ENCODE measurements at regions not wholly inside any gene's neighbourhood (a gene's known extent, or its start where the extent isn't known, plus 50 kb on each side); places are given as distances from the start of the nearest gene placed in this dataset.

- CTCF ChIA-PET (ENCODE audit: low intra/inter-chr PET ratio) = no interaction called here
- no peak for DNase-seq (ENCODE audit: extremely low read depth in 1 of 4, low spot score in 3 of 4)
- no peak overlapping the region for H3K4me2 ChIP-seq (ENCODE audit: insufficient read depth, low read length)
- in situ Hi-C loops (cut with MboI) (no loop called here), intact Hi-C loops (cut with micrococcal nuclease) (no loop called here)
- no peaks in the 10 kb centered on the region for H3K36me3 ChIP-seq (ENCODE audit: control insufficient read depth, insufficient read depth, low read length)
- H3K9me3 ChIP-seq (replicated peaks; ENCODE audit: control insufficient read depth, insufficient read depth, low read depth, low read length) = 0 out of 2 replicates have a peak, but pooled peaks cover 2% of the 10 kb centered on the region
- POLR2A ChIA-PET = no interaction called here
- peaks cover 36 to 70% of the 10 kb centered on the region in 2 experiments for H3K27me3 ChIP-seq (ENCODE audit: control insufficient read depth in 2 of 2, insufficient read depth in 2 of 2, low read length in 2 of 2)
- no peaks in the 10 kb centered on the region for H3K9me1 ChIP-seq (ENCODE audit: control insufficient read depth, insufficient read depth, low read length)
- no peak for TF ChIP-seq ETS2 (tag; IDR thresholded peaks at IDR 0.05; ENCODE audit: borderline replicate concordance, poor library complexity, severe bottlenecking)
- TF ChIP-seq POU5F1 (IDR thresholded peaks at IDR 0.05; ENCODE audit: borderline replicate concordance, low read depth, low read length, partially characterized antibody) = no peak
- TF ChIP-seq NFE2 (IDR thresholded peaks at IDR 0.05; ENCODE audit: low read depth) = peak; percentile 27; the same call in 1 of the 2 replicates
- TF ChIP-seq KAT8 (IDR thresholded peaks at IDR 0.05; ENCODE audit: low read depth) = no peak
- peak; percentile 67 for TF ChIP-seq MAFG (tag; conservative IDR thresholded peaks at IDR 0.05)
- TF ChIP-seq C11orf30 (IDR thresholded peaks at IDR 0.05; ENCODE audit: low read depth) = peak; percentile 67; the same call in 1 of the 2 replicates
- TF ChIP-seq ZNF316 (IDR thresholded peaks at IDR 0.05) = peak; percentile 83
- TF ChIP-seq ZNF551 (CRISPR knock-in tag; IDR thresholded peaks at IDR 0.05) = no peak
- BruUV-seq (replicated peaks) = no TSS peak
- peaks cover 0 to 3% of the 10 kb centered on the region in 2 experiments; a peak in 1 of 5 replicates for H3K4me1 ChIP-seq (replicated peaks in 1 of 2; ENCODE audit: control insufficient read depth in 2 of 2, insufficient read depth in 2 of 2, low read length in 2 of 2)
- no peaks in the 10 kb centered on the region for H4K20me1 ChIP-seq (replicated peaks; ENCODE audit: control insufficient read depth, insufficient read depth, low read length)
- H3K27ac ChIP-seq (ENCODE audit: extremely low read depth, low read depth, low read length) = no peak overlapping the region
- no peak overlapping the region for H3K9ac ChIP-seq (ENCODE audit: insufficient read depth in 1 of 2, low read depth in 2 of 2, low read length in 2 of 2)
- H2AFZ ChIP-seq (ENCODE audit: low read depth, low read length) = no peak overlapping the region
- no peak for ATAC-seq
- 7% methylated on average over 1 of the region's 2 CpGs for WGBS (ENCODE audit: insufficient coverage, low coverage, missing lambda C conversion rate)
- no peak for FAIRE-seq
- no peaks in the 10 kb centered on the region for H3K79me2 ChIP-seq (ENCODE audit: control insufficient read depth, insufficient read depth, low read length)
- H3K4me3 ChIP-seq = no peak overlapping the region
Observed at GRCh38 chr12:124211753-124212152, 83.1 kb upstream of the RFLNA start.
